ENCODE measurements at regions not wholly inside any gene's neighbourhood (a gene's known extent, or its start where the extent isn't known, plus 50 kb on each side); places are given as distances from the start of the nearest gene placed in this dataset.

DNA sequence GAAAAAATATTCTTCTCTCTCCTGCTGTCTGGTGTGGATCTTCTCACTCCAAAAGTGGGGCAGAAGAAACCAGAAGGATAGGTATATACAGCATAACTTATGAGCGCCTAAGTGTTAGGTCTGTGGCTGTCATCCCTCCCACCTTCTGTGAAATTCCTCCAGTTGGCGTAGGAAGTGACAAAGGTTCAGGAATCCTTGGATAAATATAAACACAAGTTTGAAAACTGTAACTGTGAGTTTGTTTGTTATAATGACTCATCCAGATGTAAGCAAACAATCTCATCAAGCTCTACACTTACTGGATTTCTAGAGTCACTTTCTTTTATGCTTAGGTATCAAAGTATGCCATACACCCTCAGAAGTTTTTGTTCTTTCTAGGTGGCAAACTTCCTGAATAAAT lies 405.2 kb downstream of the FAT4 start:
- ATAC-seq (ENCODE audit: low FRiP score) (no peak), DNase-seq (ENCODE audit: low spot score) (no peak)
- TF ChIP-seq, protein P1, sequence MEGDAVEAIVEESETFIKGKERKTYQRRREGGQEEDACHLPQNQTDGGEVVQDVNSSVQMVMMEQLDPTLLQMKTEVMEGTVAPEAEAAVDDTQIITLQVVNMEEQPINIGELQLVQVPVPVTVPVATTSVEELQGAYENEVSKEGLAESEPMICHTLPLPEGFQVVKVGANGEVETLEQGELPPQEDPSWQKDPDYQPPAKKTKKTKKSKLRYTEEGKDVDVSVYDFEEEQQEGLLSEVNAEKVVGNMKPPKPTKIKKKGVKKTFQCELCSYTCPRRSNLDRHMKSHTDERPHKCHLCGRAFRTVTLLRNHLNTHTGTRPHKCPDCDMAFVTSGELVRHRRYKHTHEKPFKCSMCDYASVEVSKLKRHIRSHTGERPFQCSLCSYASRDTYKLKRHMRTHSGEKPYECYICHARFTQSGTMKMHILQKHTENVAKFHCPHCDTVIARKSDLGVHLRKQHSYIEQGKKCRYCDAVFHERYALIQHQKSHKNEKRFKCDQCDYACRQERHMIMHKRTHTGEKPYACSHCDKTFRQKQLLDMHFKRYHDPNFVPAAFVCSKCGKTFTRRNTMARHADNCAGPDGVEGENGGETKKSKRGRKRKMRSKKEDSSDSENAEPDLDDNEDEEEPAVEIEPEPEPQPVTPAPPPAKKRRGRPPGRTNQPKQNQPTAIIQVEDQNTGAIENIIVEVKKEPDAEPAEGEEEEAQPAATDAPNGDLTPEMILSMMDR (IDR thresholded peaks at IDR 0.05): no peak

DNA sequence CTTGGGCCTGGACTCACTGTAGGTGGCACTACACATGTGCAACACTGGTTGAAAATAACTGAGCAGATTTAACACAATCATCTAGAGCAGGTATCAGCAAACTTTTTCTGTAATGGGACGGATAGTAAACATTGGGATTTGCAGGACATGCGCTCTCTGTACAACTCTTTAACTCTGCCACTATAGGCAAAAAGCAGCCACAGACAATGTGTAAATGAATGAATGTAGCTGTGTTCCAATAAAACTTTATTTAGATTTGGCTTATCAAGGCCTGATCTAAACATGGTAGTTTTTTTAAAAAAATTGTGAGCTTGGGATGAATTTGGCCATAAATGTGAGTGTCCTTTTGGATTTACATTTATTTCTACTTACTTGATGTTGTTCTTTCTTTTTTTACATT lies 407.3 kb downstream of the FAT4 start:
- DNase-seq (ENCODE audit: low spot score): no peak
- ATAC-seq (ENCODE audit: low FRiP score): no peak
- TF ChIP-seq, protein P1 (IDR thresholded peaks at IDR 0.05): no peak

DNA sequence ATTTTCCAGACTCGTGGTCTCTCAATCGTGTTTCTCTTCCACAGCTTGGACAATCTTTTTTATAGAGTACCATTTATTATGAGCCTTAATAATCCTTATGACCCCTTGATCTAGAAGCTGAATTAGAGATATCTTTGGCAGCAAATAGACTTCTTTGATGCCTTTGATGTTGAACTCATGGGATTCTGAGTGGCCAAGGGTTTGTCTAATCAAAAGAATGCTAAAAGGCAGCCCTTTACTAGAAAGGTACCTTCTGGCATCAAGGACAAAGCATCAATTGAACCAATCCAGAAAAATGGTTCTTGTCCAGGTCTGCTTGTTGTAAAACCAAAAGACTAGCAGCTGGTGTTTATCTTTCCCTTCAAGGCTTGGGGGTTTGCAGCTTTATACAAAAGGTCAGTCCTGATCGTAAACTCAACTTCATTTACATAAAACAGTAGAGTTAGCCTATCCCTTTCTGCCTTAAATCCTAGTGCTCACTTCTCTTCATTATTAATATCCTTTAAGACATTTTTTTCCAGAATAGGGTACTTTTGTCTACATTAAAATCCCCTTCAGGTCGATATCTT lies 411.3 kb downstream of the FAT4 start:
- ATAC-seq (ENCODE audit: low FRiP score) (no peak), DNase-seq (ENCODE audit: low spot score) (no peak)
- TF ChIP-seq, protein P1 (IDR thresholded peaks at IDR 0.05): no peak

DNA sequence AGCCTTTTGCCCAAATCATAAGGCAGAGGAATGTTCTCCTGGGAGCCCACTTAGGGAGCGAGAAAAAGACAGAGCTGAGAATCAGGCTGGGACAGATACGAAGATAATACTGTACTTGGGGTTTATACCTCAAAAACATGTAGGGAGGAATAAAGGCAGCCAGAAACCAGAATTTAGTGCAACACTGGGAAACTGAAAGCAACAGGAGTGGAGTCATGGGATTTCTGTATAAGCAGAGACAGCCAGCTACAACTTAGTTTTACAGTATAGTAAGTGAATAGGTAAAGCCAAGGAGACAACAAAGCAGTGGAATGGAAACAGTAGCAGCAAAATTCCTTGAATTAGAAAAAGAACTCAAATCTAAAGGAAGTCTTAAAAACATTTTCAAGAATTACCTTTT lies 413.2 kb downstream of the FAT4 start:
- no peak for DNase-seq (ENCODE audit: low spot score)
- TF ChIP-seq, protein P1 (IDR thresholded peaks at IDR 0.05): no peak
- no peak for ATAC-seq (ENCODE audit: low FRiP score)

DNA sequence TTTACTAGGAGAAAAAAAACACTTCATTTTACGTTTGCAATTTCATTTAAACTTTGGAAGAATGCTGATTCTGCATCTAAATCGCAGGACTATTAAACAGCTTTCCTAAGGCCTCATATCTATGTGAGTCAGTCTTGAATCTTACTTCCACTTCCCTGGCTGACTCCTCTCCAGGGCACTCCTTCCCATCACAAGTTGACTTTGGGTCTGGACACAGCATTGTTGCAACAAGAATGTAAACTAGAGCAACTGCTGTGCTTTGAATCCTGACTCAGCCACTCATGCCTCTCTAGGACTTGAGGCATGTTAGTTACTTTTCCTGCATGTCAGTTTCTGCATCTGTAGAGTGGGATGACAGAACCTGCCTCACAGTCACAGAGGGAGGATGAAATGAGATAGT lies 413.8 kb downstream of the FAT4 start:
- ATAC-seq (ENCODE audit: low FRiP score) (peak; percentile 80), DNase-seq (ENCODE audit: low spot score) (no peak)
- TF ChIP-seq, protein P1 (IDR thresholded peaks at IDR 0.05): no peak

DNA sequence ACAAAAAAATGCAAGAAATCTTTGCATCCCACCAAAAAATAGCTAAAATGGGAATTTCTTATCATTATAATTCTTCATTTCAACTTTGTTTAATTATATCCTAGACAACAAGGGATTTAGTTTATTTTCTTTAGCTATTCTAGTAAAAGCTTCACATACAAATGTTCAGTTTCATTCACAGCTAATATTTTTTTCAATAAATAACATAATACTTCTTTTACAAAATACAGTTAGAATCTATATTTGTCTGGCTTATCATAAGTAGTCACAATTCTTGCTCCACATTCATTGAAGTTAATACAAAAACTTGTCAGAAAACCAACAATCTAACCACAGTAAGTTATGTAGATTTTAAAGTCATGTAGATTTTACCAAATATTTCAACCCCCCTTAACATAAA lies 414.4 kb downstream of the FAT4 start:
- ATAC-seq (ENCODE audit: low FRiP score): no peak
- DNase-seq (ENCODE audit: low spot score): no peak
- TF ChIP-seq, protein P1 (IDR thresholded peaks at IDR 0.05): no peak

DNA sequence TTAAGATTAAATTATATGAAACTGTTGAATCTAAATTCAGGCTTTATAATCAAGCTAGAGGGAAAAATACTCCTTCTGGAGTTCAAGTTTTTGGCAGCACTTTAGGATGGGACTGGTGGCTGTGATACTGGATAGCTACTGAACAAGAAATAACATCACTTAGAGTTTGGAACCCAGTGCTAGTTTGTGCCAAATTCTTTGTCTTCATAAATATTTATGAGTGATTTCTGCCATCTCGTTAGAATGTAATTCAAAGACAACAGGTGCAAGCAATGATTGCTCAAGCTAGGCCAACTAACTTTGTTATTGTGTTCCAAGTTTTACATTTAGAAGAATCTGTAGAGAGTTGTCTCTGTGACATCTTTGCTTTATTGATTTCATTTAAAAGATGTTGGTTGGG lies 417.9 kb downstream of the FAT4 start:
- DNase-seq (ENCODE audit: low spot score): no peak
- no peak for ATAC-seq (ENCODE audit: low FRiP score)
- TF ChIP-seq, protein P1 (IDR thresholded peaks at IDR 0.05): no peak

Measured in omental fat pad (tissue), 3 donors.